Psoas muscle (tissue), 7 donors: ENCODE measurements at regions not wholly inside any gene's neighbourhood (a gene's known extent, or its start where the extent isn't known, plus 50 kb on each side); places are given as distances from the start of the nearest gene placed in this dataset.

ENCODE experiments used
- ATAC-seq, 4 donors: fragments of 200-7000 bp; cut with Tn5 transposase; one replicate each; pipeline ENCODE4 v1.9.1; 2020; ENCODE audit warnings: moderate library complexity in 3 of 4, mild to moderate bottlenecking in 2 of 4
- DNase-seq, 2 donors: peaks; one replicate each; pipeline ENCODE4 v3.0.0-alpha.2; 2020
- H3K27ac ChIP-seq: fragments of 200-600 bp; one replicate; pipeline ENCODE4 v1.8.0; 2022
- H3K27me3 ChIP-seq, 3 donors: fragments of 200-600 bp in 1 of 3; one replicate each; pipeline versions ENCODE4 v1.6.1 to v1.8.0; 2013 to 2022; ENCODE audit warnings: low read length in 2 of 3, mild to moderate bottlenecking in 2 of 3, moderate library complexity in 1 of 3; ENCODE audit not compliant: insufficient read depth in 3 of 3
- H3K36me3 ChIP-seq, 2 donors: fragments of 200-600 bp in 1 of 2; one replicate each; pipeline versions ENCODE4 v1.6.1 to v1.8.0; 2013 to 2022; ENCODE audit warnings: low read depth in 1 of 2, mild to moderate bottlenecking in 1 of 2, moderate library complexity in 1 of 2; ENCODE audit not compliant: insufficient read depth in 1 of 2
- H3K4me1 ChIP-seq: fragments of 200-600 bp; one replicate; pipeline ENCODE4 v1.8.0; 2022
- H3K4me3 ChIP-seq: fragments of 200-600 bp; one replicate; pipeline ENCODE4 v1.8.0; 2022; ENCODE audit warnings: mild to moderate bottlenecking
- H3K9me3 ChIP-seq: fragments of 200-600 bp; one replicate; pipeline ENCODE4 v1.8.0; 2022
- WGBS, 3 donors: extraction: QIAGEN DNeasy Blood & Tissue Kit; methylation state at CpG; one replicate each; pipeline versions ENCODE4 v1.1.6 to v1.1.7; 2013; 5-methylcytosine and 5-hydroxymethylcytosine counted together
- intact Hi-C, 2 donors: fragments of 100-400 bp; cut with DNase I; formaldehyde crosslinking; loops; one replicate each; pipeline versions ENCODE4 v1.11.0 to v1.14.2; 2022
- TF ChIP-seq, protein P1 (sequence below): fragments of 200-600 bp; IDR thresholded peaks from one replicate; pipeline ENCODE4 v1.8.0; 2022; ENCODE audit warnings: antibody characterized with exemption
- donor health status: healthy with polysubstance abuse.
- donor health status: DM: no; HTN: no; CAD: no; lungs with moderate emphysema.
- donor health status: Bipolar disorder and iron deficiency.
- donor health status: healthy.
- donor health status: DM: yes; HTN: yes; CAD: no.
- donor health status: DM: no; HTN: no; CAD: no.
- donor health status: DM: yes; HTN: yes; CAD: no.

DNA sequence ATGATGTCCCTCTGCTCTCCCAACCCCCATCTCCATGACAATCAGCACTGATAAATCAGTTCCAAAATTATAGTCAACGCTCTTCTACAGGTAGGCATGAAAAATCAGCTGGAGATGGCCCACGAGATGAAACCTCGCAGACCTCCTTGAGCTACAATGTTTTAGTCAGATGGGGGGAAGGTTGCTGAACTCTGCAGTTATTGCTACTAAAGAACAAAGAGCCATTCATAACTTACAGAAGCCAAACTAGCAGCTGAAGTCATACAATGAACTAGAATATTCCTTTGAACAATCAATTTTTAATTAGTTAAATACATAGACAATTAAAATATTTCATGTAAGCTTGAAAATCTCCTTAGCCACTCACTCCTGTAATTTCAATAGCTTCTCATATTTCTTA is 179.2 kb downstream of the NHLRC3 start:
- Histone ChIP-seq H3K36me3 (no peaks in the 10 kb centered on the region), H3K4me1 (no peaks in the 10 kb centered on the region), H3K4me3 (no peak overlapping the region), H3K27ac (no peak overlapping the region), H3K27me3 (no peaks in the 10 kb centered on the region), H3K9me3 (no peaks in the 10 kb centered on the region)
- ATAC-seq: no peak
- intact Hi-C loops: no loop called here
- WGBS, 3 donors: 55 to 76% (median 61%) methylated on average over 3 of the region's 3 CpGs
- TF ChIP-seq, protein P1, sequence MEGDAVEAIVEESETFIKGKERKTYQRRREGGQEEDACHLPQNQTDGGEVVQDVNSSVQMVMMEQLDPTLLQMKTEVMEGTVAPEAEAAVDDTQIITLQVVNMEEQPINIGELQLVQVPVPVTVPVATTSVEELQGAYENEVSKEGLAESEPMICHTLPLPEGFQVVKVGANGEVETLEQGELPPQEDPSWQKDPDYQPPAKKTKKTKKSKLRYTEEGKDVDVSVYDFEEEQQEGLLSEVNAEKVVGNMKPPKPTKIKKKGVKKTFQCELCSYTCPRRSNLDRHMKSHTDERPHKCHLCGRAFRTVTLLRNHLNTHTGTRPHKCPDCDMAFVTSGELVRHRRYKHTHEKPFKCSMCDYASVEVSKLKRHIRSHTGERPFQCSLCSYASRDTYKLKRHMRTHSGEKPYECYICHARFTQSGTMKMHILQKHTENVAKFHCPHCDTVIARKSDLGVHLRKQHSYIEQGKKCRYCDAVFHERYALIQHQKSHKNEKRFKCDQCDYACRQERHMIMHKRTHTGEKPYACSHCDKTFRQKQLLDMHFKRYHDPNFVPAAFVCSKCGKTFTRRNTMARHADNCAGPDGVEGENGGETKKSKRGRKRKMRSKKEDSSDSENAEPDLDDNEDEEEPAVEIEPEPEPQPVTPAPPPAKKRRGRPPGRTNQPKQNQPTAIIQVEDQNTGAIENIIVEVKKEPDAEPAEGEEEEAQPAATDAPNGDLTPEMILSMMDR: no peak
- no peak for DNase-seq

DNA sequence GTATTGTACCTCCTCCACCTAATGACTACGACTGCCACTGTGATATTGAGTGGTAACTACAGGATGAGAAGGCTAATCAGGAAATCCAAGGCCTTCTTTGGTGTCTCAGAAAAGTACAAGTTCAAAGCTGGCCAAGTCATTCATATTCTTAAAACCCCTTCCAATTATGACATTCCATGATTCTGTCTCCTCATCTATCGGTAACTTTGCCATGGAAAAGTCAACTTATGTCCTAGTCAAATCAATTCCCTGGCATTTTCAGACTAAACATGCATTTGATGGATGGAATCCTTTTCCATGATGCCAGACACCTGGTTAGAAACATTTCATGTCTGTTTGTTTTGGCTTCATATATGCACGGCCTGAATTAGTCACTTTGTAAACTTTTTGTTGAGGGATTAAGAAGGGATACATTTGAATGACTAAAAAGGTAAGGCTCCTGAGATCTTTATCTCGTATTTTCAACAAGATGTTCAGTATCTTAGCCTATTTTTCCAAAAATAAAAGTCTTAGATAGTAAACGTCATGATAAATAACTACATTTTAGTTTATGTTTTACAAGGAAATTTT is 186.5 kb downstream of the NHLRC3 start:
- DNase-seq: no peak
- Histone ChIP-seq H3K27me3 (no peaks in the 10 kb centered on the region), H3K27ac (no peak overlapping the region), H3K9me3 (no peaks in the 10 kb centered on the region), H3K4me3 (no peak overlapping the region), H3K36me3 (no peaks in the 10 kb centered on the region), H3K4me1 (no peaks in the 10 kb centered on the region)
- intact Hi-C loops: no loop called here
- 69 to 81% (median 75%) methylated on average over 5 of the region's 5 CpGs for WGBS, 3 donors
- no peak for ATAC-seq
- TF ChIP-seq, protein P1: no peak

DNA sequence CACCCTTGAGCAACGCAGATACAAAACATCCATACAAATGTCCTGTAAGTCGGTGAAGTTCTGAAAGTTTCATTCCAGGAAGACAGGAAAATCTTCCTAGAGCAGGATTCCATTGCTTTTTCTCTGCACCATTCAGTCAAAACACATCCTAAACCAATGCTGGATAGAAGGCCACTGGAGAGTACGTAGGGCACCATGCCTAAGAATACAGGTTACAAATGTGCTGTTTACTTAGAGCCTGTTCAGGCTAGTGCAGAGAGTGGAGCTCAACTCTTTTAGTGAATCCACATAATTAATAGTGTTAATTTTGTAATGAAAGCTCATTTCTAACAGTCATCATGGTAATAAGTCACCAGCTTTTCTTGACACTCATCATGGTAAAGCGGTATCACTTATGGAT is 187.6 kb downstream of the NHLRC3 start:
- no peak for DNase-seq
- H3K36me3 ChIP-seq: no peaks in the 10 kb centered on the region
- no peaks in the 10 kb centered on the region for H3K27me3 ChIP-seq
- WGBS, 3 donors: 79 to 95% (median 89%) methylated on average over 4 of the region's 4 CpGs
- intact Hi-C loops: no loop called here
- H3K4me1 ChIP-seq: no peaks in the 10 kb centered on the region
- no peaks in the 10 kb centered on the region for H3K9me3 ChIP-seq
- H3K27ac ChIP-seq: no peak overlapping the region
- H3K4me3 ChIP-seq: no peak overlapping the region
- TF ChIP-seq, protein P1: no peak
- no peak for ATAC-seq

DNA sequence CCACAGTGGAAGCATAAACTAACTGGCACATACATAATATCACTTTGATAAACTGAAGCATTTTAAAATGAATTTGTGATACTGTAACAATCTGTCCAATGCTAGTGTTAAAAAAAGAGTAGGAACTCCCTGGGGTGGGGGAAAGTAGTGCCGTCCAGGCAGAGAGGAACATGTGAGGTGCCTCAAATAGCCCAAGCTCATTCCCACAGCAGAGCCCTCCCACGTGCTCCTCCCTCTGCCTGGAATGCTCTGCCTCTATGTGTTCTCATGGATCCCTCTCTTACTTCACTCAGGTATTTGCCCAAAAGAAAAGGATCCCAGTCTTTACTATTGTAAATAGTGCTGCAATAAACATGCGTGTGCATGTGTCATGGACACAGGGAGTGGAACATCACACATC is 188.1 kb downstream of the NHLRC3 start:
- H3K27me3 ChIP-seq: no peaks in the 10 kb centered on the region
- TF ChIP-seq, protein P1: no peak
- no peak overlapping the region for H3K27ac ChIP-seq
- DNase-seq: no peak
- intact Hi-C loops: no loop called here
- H3K4me1 ChIP-seq: no peaks in the 10 kb centered on the region
- no peaks in the 10 kb centered on the region for H3K9me3 ChIP-seq
- H3K36me3 ChIP-seq: no peaks in the 10 kb centered on the region
- H3K4me3 ChIP-seq: no peak overlapping the region
- ATAC-seq: no peak
- 56 to 58% (median 57%) methylated on average over 3 of the region's 3 CpGs for WGBS, 3 donors

DNA sequence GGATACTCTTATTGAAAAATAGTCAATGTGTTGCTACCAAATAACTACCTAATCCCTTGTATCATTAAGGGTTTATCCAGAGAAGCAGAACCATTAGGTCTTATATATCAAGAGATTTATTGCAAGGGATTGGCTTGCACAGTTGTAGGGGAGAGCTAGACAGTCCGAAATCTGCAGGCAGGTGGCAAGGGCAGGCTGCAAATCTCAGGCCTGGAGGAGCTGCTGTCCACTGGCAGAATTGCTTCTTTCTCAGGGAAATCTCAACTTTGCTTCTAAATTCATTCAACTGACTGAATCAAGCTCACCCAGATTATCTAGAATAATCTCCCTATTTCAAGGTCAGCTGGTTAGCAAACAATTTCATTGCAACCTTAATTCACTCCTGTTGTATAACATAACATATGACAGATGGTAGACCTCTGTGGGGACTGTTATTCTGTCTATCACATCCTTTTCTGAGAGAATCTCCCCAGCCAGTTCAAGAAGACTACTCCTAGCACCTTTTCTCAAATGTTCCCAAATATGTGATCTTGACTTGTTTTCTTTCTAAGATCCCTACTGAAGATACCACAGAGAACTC is 194.2 kb downstream of the NHLRC3 start:
- no peak overlapping the region for H3K4me3 ChIP-seq
- 59 to 70% (median 70%) methylated on average over 1 of the region's 1 CpG for WGBS, 3 donors
- no peaks in the 10 kb centered on the region for H3K36me3 ChIP-seq
- intact Hi-C loops: no loop called here
- H3K9me3 ChIP-seq: no peaks in the 10 kb centered on the region
- H3K4me1 ChIP-seq: no peaks in the 10 kb centered on the region
- TF ChIP-seq, protein P1: no peak
- H3K27me3 ChIP-seq: no peaks in the 10 kb centered on the region
- no peak overlapping the region for H3K27ac ChIP-seq
- ATAC-seq (no peak), DNase-seq (no peak)
